Mucosa of rectum (tissue), 2 donors: ENCODE measurements at regions not wholly inside any gene's neighbourhood (a gene's known extent, or its start where the extent isn't known, plus 50 kb on each side); places are given as distances from the start of the nearest gene placed in this dataset.
"Not testable (repeated sequence)": the region's sequence is repeated elsewhere in the genome, so short reads cannot be mapped to it uniquely, and the experiment has no call there.

Experiments
- H3K27ac ChIP-seq, 2 donors: one replicate each; pipeline ENCODE4 v1.7.0; 2013; ENCODE audit warnings: inconsistent platforms in 2 of 2, low read depth in 2 of 2, low read length in 2 of 2
- H3K27me3 ChIP-seq, 2 donors: one replicate each; pipeline ENCODE4 v1.7.0; 2013; ENCODE audit warnings: low read length in 2 of 2; ENCODE audit not compliant: control insufficient read depth in 2 of 2, insufficient read depth in 2 of 2
- H3K36me3 ChIP-seq, 2 donors: one replicate each; pipeline ENCODE4 v1.7.0; 2013; ENCODE audit warnings: low read length in 2 of 2; ENCODE audit not compliant: control insufficient read depth in 2 of 2, insufficient read depth in 2 of 2
- H3K4me1 ChIP-seq, 2 donors: one replicate each; pipeline ENCODE4 v1.7.0; 2013; ENCODE audit warnings: low read length in 2 of 2, mild to moderate bottlenecking in 1 of 2; ENCODE audit not compliant: control insufficient read depth in 2 of 2, insufficient read depth in 2 of 2
- H3K4me3 ChIP-seq, 2 donors: one replicate each; pipeline ENCODE4 v1.7.0; 2013; ENCODE audit warnings: low read length in 2 of 2
- H3K9ac ChIP-seq, 2 donors: one replicate each; pipeline ENCODE4 v1.7.0; 2013; ENCODE audit warnings: low read length in 2 of 2, low read depth in 1 of 2, mild to moderate bottlenecking in 1 of 2
- H3K9me3 ChIP-seq, 2 donors: one replicate each; pipeline ENCODE4 v1.7.0; 2013; ENCODE audit warnings: low read length in 2 of 2; ENCODE audit not compliant: control insufficient read depth in 2 of 2
- donor health status: healthy.
- donor health status: Normal muscosa, but diverticular disease.

DNA sequence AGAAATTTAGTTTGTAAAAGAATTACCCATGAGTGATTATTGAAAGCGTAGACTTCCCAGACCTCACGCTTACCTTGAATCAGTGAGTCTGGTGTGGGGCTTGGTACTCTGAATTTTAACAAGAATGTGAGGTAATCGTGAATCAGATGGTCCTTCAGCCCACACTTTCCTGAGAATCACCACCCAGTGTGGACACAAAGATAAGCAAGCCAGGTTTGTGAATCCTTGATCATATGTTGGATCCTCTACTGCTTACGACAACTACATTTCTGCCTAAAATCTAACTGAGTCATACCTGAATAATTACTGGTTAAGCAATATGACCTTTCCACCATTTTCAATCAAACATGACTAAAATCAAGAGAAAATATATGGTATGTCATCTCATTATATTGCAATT lies 589.3 kb downstream of the TFAP2A start:
- Histone ChIP-seq H3K4me3 (no peak overlapping the region), H3K4me1 (no peaks in the 10 kb centered on the region), H3K27ac (no peak overlapping the region), H3K9me3 (peaks cover 0 to 3% of the 10 kb centered on the region in 2 donors), H3K36me3 (no peaks in the 10 kb centered on the region), H3K9ac (no peak overlapping the region), H3K27me3 (no peaks in the 10 kb centered on the region)

DNA sequence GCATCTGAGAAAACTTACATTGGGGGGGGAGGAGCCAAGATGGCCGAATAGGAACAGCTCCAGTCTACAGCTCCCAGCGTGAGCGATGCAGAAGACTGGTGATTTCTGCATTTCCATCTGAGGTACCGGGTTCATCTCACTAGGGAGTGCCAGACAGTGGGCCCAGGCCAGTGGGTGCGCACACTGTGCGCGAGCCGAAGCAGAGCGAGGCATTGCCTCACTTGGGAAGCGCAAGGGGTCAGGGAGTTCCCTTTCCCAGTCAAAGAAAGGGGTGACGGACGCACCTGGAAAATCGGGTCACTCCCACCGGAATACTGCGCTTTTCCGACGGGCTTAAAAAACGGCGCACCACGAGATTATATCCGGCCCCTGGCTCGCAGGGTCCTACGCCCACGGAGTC lies 604.1 kb downstream of the TFAP2A start:
- not testable (repeated sequence) for H3K36me3 ChIP-seq

DNA sequence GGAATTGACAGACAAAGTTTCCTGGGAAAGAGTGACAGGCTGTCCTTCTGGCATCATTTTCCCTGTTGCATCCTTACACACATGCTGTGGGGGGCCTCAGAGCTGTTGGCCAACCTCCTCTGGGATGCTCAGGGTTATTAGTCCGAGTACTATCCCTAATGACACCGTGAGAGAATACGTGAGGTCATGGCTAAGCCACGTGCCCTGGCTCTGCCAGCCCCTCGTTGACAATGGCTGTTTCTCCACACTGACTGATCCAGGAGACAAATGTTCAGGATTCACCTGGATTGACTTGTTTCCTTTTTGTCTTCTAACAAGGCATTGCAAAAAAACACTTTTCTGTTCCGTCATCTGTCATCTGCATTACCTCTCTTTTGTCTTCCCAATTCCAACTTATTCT lies 604.6 kb downstream of the TFAP2A start:
- no peak overlapping the region for H3K27ac ChIP-seq
- H3K4me3 ChIP-seq = no peak overlapping the region
- H3K4me1 ChIP-seq = no peaks in the 10 kb centered on the region
- no peaks in the 10 kb centered on the region for H3K27me3 ChIP-seq
- H3K9ac ChIP-seq = no peak overlapping the region
- peaks cover 0 to 3% of the 10 kb centered on the region in 2 donors for H3K9me3 ChIP-seq
- no peaks in the 10 kb centered on the region for H3K36me3 ChIP-seq

More for the DNA sequence above, 604.1 kb downstream of the TFAP2A start:
- H3K27ac ChIP-seq, H3K4me3 ChIP-seq, H3K4me1 ChIP-seq, H3K9me3 ChIP-seq, H3K27me3 ChIP-seq, H3K9ac ChIP-seq: not testable (repeated sequence)

DNA sequence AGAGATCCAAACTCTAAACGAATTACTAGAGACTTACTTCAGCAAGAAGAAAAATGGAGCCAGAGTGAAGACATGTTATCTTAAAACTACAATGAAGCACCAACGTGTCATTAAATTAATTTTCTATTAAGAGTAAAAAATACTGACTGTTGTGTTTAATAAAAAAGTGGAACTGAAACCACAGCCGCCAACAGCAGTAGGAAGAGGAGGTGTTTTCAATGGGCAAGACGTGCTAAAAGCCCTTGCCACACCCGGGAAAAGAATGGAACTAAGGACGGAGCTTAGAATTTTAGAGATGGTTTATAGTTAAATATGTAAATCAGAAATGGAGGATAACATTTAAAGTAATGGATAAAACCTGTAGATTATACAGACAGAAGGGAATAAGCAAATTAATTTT lies 608.7 kb downstream of the TFAP2A start:
- no peak overlapping the region for H3K4me3 ChIP-seq
- H3K27me3 ChIP-seq = no peaks in the 10 kb centered on the region
- peaks cover 0 to 3% of the 10 kb centered on the region in 2 donors for H3K9me3 ChIP-seq
- H3K36me3 ChIP-seq = no peaks in the 10 kb centered on the region
- H3K27ac ChIP-seq = no peak overlapping the region
- H3K4me1 ChIP-seq = no peaks in the 10 kb centered on the region
- H3K9ac ChIP-seq = no peak overlapping the region

DNA sequence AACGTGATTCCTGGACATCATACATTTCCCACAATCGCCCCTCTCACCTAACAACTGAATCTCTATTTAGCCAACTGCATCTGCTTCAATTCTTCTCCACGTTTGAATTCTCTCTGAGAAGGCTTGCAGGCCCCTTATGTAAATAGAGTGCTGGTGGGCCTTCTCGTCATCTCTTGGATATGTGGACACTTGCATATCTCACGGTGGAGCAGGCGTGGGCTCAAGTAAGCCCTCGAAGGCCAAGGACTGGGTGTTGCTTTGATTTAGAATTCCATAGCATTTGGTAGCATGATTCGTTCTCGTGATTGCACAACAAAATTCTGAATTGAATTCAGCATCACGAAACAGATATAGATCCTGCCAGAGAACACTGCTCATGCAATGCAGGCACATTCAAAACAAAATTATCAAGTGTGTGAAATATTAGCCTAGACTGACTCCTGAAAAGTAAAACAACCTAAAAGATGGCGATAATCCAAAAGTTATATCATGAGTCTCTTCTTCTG lies 613.6 kb downstream of the TFAP2A start:
- H3K9ac ChIP-seq = no peak overlapping the region
- H3K4me1 ChIP-seq = no peaks in the 10 kb centered on the region
- no peak overlapping the region for H3K27ac ChIP-seq
- H3K4me3 ChIP-seq = no peak overlapping the region
- no peaks in the 10 kb centered on the region for H3K36me3 ChIP-seq
- H3K27me3 ChIP-seq = no peaks in the 10 kb centered on the region
- H3K9me3 ChIP-seq = no peaks in the 10 kb centered on the region

DNA sequence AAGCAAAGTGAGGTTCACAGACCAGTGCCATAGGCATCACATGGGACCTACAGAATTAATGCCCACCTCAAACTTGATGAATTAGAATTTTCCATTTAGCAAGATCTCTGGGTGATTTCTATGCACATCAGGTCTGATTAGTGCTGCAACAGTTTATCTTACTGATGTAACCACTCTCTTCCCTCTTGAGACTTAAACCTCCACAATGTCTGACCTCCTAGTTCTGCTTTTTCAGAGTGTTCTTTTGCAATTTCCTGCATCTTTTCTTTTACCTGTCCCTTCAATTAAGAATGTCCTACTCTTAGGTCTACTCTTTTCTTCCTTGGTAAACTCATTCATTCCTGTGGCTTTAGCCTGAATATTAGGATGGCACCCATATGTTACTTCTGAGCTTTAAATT lies 615.3 kb downstream of the TFAP2A start:
- Histone ChIP-seq H3K4me3 (no peak overlapping the region), H3K27me3 (no peaks in the 10 kb centered on the region), H3K9me3 (no peaks in the 10 kb centered on the region), H3K36me3 (no peaks in the 10 kb centered on the region), H3K9ac (no peak overlapping the region), H3K4me1 (no peaks in the 10 kb centered on the region), H3K27ac (no peak overlapping the region)

DNA sequence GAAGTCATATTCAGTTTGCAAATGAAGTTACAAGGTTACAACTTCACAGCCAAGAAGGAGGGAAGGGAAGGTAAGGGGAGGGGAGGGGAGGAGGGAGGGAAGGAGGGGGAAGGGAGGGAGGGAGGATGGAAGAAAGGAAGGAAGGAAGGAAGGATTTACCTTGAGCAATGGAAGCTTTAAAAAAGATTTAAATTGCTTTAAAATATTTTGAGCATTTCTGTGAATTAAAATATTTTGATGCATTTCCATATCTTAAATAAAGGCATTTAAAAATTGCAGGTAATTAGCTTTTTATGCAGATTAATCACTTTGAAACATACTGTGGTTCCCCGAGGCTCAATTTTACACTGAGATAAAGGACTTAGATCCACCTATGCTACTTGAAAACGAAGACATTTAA lies 618.0 kb downstream of the TFAP2A start:
- no peak overlapping the region for H3K9ac ChIP-seq
- no peaks in the 10 kb centered on the region for H3K27me3 ChIP-seq
- no peaks in the 10 kb centered on the region for H3K9me3 ChIP-seq
- H3K4me1 ChIP-seq = no peaks in the 10 kb centered on the region
- H3K4me3 ChIP-seq = no peak overlapping the region
- no peak overlapping the region for H3K27ac ChIP-seq
- no peaks in the 10 kb centered on the region for H3K36me3 ChIP-seq

DNA sequence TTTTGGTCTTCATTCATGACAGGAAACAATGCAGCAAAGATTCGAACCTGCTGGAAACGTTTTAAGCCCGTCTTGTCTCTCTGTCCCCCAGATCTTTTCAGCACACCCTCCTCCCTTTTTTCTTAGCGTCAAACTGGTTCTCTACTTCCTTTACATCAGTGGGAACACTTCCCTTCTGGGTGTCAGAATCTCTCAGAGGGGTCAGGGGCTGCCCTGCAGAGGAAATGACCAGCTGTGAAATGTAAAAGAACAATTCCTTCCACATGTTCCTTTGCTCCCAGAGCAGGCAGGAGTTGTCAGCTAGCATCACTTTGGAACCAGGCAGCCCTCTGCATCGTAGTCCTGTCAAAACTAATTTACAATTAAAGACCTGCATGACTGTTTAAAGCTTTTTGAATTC lies 619.0 kb downstream of the TFAP2A start:
- H3K9ac ChIP-seq = no peak overlapping the region
- no peak overlapping the region for H3K4me3 ChIP-seq
- H3K27ac ChIP-seq = no peak overlapping the region
- no peaks in the 10 kb centered on the region for H3K9me3 ChIP-seq
- H3K27me3 ChIP-seq = no peaks in the 10 kb centered on the region
- no peaks in the 10 kb centered on the region for H3K36me3 ChIP-seq
- no peaks in the 10 kb centered on the region for H3K4me1 ChIP-seq

DNA sequence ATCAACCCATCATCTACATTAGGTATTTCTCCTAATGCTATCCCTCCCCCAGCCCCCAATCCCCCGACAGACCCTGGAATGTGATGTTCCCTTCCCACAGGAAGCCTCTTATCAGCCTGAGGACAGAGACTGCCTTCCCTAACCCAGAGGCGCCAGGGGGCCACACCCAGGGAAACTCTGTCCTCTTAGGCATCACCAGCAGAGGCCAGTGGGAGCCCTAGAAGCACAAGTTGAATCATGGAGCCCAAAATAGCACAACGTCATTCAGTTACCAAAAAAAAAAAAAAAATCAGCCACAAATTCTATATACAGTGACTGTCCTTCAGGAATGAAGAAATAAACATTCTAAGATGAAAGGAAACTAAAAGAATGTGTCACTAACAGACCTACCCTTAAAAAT lies 625.7 kb downstream of the TFAP2A start:
- H3K36me3 ChIP-seq = no peaks in the 10 kb centered on the region
- no peak overlapping the region for H3K9ac ChIP-seq
- H3K4me3 ChIP-seq = no peak overlapping the region
- no peaks in the 10 kb centered on the region for H3K4me1 ChIP-seq
- H3K9me3 ChIP-seq = no peaks in the 10 kb centered on the region
- no peak overlapping the region for H3K27ac ChIP-seq
- H3K27me3 ChIP-seq = no peaks in the 10 kb centered on the region

DNA sequence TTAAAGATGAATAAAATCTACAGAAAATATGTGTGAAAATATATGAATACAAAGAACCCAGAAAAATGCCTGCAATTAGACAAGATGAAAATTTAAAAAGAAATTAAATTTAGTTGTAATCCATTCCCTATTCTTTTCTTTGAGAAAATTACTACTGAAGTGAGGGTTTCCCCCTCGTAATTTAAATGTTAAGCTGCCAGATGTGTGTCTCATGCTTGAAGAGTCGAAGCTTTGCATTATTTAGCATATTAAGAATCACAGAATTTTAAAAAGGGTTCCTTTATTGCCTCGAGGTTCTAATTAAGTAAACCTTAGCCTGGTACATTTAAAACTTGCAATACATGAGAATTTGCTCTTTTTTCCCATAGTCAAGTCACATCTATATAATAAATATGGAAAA lies 630.1 kb downstream of the TFAP2A start:
- Histone ChIP-seq H3K9ac (no peak overlapping the region), H3K36me3 (no peaks in the 10 kb centered on the region), H3K4me3 (no peak overlapping the region), H3K9me3 (no peaks in the 10 kb centered on the region), H3K27ac (no peak overlapping the region), H3K27me3 (no peaks in the 10 kb centered on the region), H3K4me1 (no peaks in the 10 kb centered on the region)

DNA sequence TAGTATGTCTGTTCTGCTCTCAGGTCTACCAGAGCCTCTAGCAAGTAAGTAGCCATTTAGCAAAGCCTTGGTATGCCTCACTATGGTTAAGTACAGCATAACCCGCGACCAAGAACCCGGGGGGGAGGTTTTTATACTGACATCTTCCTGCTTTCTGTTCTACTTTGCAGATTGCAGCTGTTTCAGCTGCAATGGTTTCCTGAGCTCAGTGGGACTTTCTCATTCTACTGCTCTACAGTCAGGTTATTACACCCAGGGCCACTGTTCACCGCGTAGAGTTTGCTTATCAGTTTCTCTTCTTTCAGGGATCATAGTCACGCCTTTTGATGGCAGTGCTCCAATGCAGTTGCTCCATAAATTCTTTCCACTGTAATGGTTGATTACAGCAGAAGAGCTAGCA lies 631.3 kb downstream of the TFAP2A start:
- H3K36me3 ChIP-seq = no peaks in the 10 kb centered on the region

More for the DNA sequence above, 631.3 kb downstream of the TFAP2A start:
- Histone ChIP-seq H3K4me3 (no peak overlapping the region), H3K27me3 (no peaks in the 10 kb centered on the region), H3K27ac (no peak overlapping the region), H3K9ac (no peak overlapping the region), H3K4me1 (no peaks in the 10 kb centered on the region), H3K9me3 (no peaks in the 10 kb centered on the region)
